ENCODE measurements at regions not wholly inside any gene's neighbourhood (a gene's known extent, or its start where the extent isn't known, plus 50 kb on each side); places are given as distances from the start of the nearest gene placed in this dataset.

- H3K4me3 Mint-ChIP-seq: no peak overlapping the region
- POLR2A ChIA-PET: no interaction called here
- no peak for ATAC-seq
Measured at GRCh38 chr4:124523816-124524215, 188.7 kb downstream of the ANKRD50 start.

DNA sequence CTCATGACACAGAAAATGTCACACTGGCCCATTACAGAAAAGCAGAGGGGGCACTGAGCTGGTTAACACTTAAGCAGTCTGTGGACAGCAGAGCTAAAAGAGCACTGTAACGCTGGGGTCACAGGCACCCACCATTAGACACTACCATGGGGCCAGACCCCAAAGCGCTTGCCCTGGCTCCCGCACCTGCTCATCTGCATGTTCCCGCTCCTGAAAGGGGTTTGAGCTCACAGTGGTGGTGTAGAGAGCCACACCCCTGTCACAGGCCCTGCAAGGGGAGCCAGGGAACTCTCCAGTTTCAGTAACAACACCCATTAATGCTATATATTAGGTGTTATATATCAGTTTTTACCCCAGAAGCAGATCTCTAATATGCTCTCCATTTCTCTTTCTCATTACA, 187.0 kb downstream of the ANKRD50 start:
- Mint-ChIP-seq H3K27ac (no peak overlapping the region), H3K27me3 (peaks cover 0 to 11% (median 0%) of the 10 kb centered on the region in 5 donors), H3K4me1 (no peaks in the 10 kb centered on the region), H3K4me3 (no peak overlapping the region), H3K9me3 (peaks cover 0 to 9% (median 0%) of the 10 kb centered on the region in 11 donors), H3K36me3 (no peaks in the 10 kb centered on the region)
- Histone ChIP-seq H3K27ac (ENCODE audit: low read depth, low read length) (no peak overlapping the region), H3K9me3 (ENCODE audit: control insufficient read depth in 2 of 3, low read length in 3 of 3) (no peaks in the 10 kb centered on the region), H3K4me1 (ENCODE audit: control insufficient read depth in 2 of 2, insufficient read depth in 2 of 2, low read length in 2 of 2) (no peaks in the 10 kb centered on the region), H3K4me3 (ENCODE audit: low read length) (no peak overlapping the region), H3K36me3 (ENCODE audit: control insufficient read depth in 2 of 3, insufficient read depth in 3 of 3, low read length in 3 of 3) (no peaks in the 10 kb centered on the region), H3K27me3 (ENCODE audit: control insufficient read depth in 2 of 2, insufficient read depth in 2 of 2, low read length in 2 of 2) (no peaks in the 10 kb centered on the region)
- ChIA-PET POLR2A (no interaction called here), CTCF (no interaction called here)
- intact Hi-C loops (cut with micrococcal nuclease): no loop called here
- DNase-seq: no peak
- ATAC-seq: no peak

More at GRCh38 chr4:124523816-124524215, 188.7 kb downstream of the ANKRD50 start:
- Histone ChIP-seq H3K4me3 (ENCODE audit: low read length) (no peak overlapping the region), H3K4me1 (ENCODE audit: control insufficient read depth in 2 of 2, insufficient read depth in 2 of 2, low read length in 2 of 2) (no peaks in the 10 kb centered on the region), H3K36me3 (ENCODE audit: control insufficient read depth in 2 of 3, insufficient read depth in 3 of 3, low read length in 3 of 3) (no peaks in the 10 kb centered on the region), H3K27me3 (ENCODE audit: control insufficient read depth in 2 of 2, insufficient read depth in 2 of 2, low read length in 2 of 2) (no peaks in the 10 kb centered on the region), H3K27ac (ENCODE audit: low read depth, low read length) (no peak overlapping the region), H3K9me3 (ENCODE audit: control insufficient read depth in 2 of 3, low read length in 3 of 3) (no peaks in the 10 kb centered on the region)
- no peak for DNase-seq
- peaks cover 0 to 11% (median 3%) of the 10 kb centered on the region in 5 donors for H3K27me3 Mint-ChIP-seq
- CTCF ChIA-PET: no interaction called here
- H3K27ac Mint-ChIP-seq: no peak overlapping the region
- H3K9me3 Mint-ChIP-seq: peaks cover 0 to 12% (median 0%) of the 10 kb centered on the region in 11 donors
- H3K36me3 Mint-ChIP-seq: no peaks in the 10 kb centered on the region
- no peaks in the 10 kb centered on the region for H3K4me1 Mint-ChIP-seq
- intact Hi-C loops (cut with micrococcal nuclease): no loop called here

DNA sequence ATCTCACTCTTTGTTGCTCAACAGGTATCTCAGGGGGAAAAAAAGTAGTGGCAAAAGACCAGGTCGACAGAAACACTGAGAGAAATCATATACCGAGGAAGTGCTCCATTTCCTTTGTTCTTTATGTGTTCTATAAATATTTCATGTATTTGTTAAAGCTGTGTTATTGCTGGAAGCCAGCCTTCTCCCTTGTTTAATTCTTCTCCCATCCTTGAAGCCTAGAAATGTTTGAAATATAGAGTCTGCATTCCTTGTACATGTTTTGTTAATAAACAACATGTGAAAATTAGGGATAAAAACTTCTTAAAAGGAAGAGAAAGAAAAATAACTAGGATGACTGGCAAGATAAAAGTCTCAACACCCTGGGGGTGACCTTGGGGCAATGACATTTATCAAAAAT, 186.2 kb downstream of the ANKRD50 start:
- no peaks in the 10 kb centered on the region for H3K27me3 ChIP-seq (ENCODE audit: control insufficient read depth in 2 of 2, insufficient read depth in 2 of 2, low read length in 2 of 2)
- ChIA-PET CTCF (no interaction called here), POLR2A (no interaction called here)
- DNase-seq (no peak), ATAC-seq (no peak)
- H3K4me3 ChIP-seq (ENCODE audit: low read length): no peak overlapping the region
- intact Hi-C loops (cut with micrococcal nuclease): no loop called here
- no peaks in the 10 kb centered on the region for H3K9me3 ChIP-seq (ENCODE audit: control insufficient read depth in 2 of 3, low read length in 3 of 3)
- Mint-ChIP-seq H3K4me3 (no peak overlapping the region), H3K36me3 (no peaks in the 10 kb centered on the region), H3K27ac (no peak overlapping the region), H3K4me1 (no peaks in the 10 kb centered on the region), H3K9me3 (peaks cover 0 to 8% (median 0%) of the 10 kb centered on the region in 11 donors), H3K27me3 (peaks cover 0 to 10% (median 0%) of the 10 kb centered on the region in 5 donors)
- H3K27ac ChIP-seq (ENCODE audit: low read depth, low read length): no peak overlapping the region
- H3K36me3 ChIP-seq (ENCODE audit: control insufficient read depth in 2 of 3, insufficient read depth in 3 of 3, low read length in 3 of 3): no peaks in the 10 kb centered on the region
- H3K4me1 ChIP-seq (ENCODE audit: control insufficient read depth in 2 of 2, insufficient read depth in 2 of 2, low read length in 2 of 2): no peaks in the 10 kb centered on the region

GRCh38 chr4:124526769-124527168, 185.8 kb downstream of the ANKRD50 start:
- Histone ChIP-seq H3K4me1 (ENCODE audit: control insufficient read depth in 2 of 2, insufficient read depth in 2 of 2, low read length in 2 of 2) (no peaks in the 10 kb centered on the region), H3K27ac (ENCODE audit: low read depth, low read length) (no peak overlapping the region), H3K36me3 (ENCODE audit: control insufficient read depth in 2 of 3, insufficient read depth in 3 of 3, low read length in 3 of 3) (no peaks in the 10 kb centered on the region), H3K9me3 (ENCODE audit: control insufficient read depth in 2 of 3, low read length in 3 of 3) (no peaks in the 10 kb centered on the region), H3K4me3 (ENCODE audit: low read length) (no peak overlapping the region), H3K27me3 (ENCODE audit: control insufficient read depth in 2 of 2, insufficient read depth in 2 of 2, low read length in 2 of 2) (no peaks in the 10 kb centered on the region)
- DNase-seq: no peak
- Mint-ChIP-seq H3K27me3 (peaks cover 0 to 5% (median 0%) of the 10 kb centered on the region in 5 donors), H3K27ac (no peak overlapping the region), H3K4me3 (no peak overlapping the region), H3K36me3 (no peaks in the 10 kb centered on the region), H3K4me1 (no peaks in the 10 kb centered on the region), H3K9me3 (peaks cover 0 to 8% (median 0%) of the 10 kb centered on the region in 11 donors)
- ATAC-seq: no peak
- ChIA-PET POLR2A (no interaction called here), CTCF (no interaction called here)
- intact Hi-C loops (cut with micrococcal nuclease): no loop called here

DNA sequence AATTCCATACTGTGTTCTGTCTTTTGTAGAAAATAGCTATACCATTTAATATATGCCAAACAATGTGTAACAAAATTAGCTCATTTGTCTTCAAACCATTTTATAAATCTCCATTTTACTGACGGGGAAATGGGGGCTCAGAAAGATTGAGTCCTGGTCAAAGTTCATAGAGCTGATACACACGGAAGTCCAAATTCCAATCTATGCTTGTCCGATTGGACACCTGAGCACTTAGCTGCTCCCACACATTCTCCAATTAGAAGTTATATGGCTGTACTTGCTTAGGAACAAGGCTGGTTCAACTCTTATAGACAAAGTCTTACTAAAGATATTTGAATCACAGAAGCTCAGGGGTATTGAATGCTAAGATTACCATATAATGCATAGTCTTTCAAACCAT, 185.2 kb downstream of the ANKRD50 start:
- Histone ChIP-seq H3K9me3 (ENCODE audit: control insufficient read depth in 2 of 3, low read length in 3 of 3) (no peaks in the 10 kb centered on the region), H3K27ac (ENCODE audit: low read depth, low read length) (no peak overlapping the region), H3K27me3 (ENCODE audit: control insufficient read depth in 2 of 2, insufficient read depth in 2 of 2, low read length in 2 of 2) (no peaks in the 10 kb centered on the region), H3K4me3 (ENCODE audit: low read length) (no peak overlapping the region), H3K36me3 (ENCODE audit: control insufficient read depth in 2 of 3, insufficient read depth in 3 of 3, low read length in 3 of 3) (no peaks in the 10 kb centered on the region), H3K4me1 (ENCODE audit: control insufficient read depth in 2 of 2, insufficient read depth in 2 of 2, low read length in 2 of 2) (no peaks in the 10 kb centered on the region)
- H3K4me1 Mint-ChIP-seq: no peaks in the 10 kb centered on the region
- H3K4me3 Mint-ChIP-seq: no peak overlapping the region
- H3K9me3 Mint-ChIP-seq: peaks cover 0 to 7% (median 0%) of the 10 kb centered on the region in 11 donors
- CTCF ChIA-PET: no interaction called here
- DNase-seq (no peak), ATAC-seq (no peak)
- intact Hi-C loops (cut with micrococcal nuclease): no loop called here
- H3K27ac Mint-ChIP-seq: no peak overlapping the region
- peaks cover 0 to 5% (median 0%) of the 10 kb centered on the region in 5 donors for H3K27me3 Mint-ChIP-seq
- H3K36me3 Mint-ChIP-seq: no peaks in the 10 kb centered on the region
- POLR2A ChIA-PET: no interaction called here

- Mint-ChIP-seq H3K27me3 (peaks cover 0 to 5% (median 0%) of the 10 kb centered on the region in 5 donors), H3K9me3 (peaks cover 0 to 5% (median 0%) of the 10 kb centered on the region in 11 donors), H3K4me1 (no peaks in the 10 kb centered on the region), H3K36me3 (no peaks in the 10 kb centered on the region), H3K27ac (no peak overlapping the region), H3K4me3 (no peak overlapping the region)
- Histone ChIP-seq H3K4me1 (ENCODE audit: control insufficient read depth in 2 of 2, insufficient read depth in 2 of 2, low read length in 2 of 2) (no peaks in the 10 kb centered on the region), H3K9me3 (ENCODE audit: control insufficient read depth in 2 of 3, low read length in 3 of 3) (no peaks in the 10 kb centered on the region), H3K27me3 (ENCODE audit: control insufficient read depth in 2 of 2, insufficient read depth in 2 of 2, low read length in 2 of 2) (no peaks in the 10 kb centered on the region), H3K36me3 (ENCODE audit: control insufficient read depth in 2 of 3, insufficient read depth in 3 of 3, low read length in 3 of 3) (no peaks in the 10 kb centered on the region), H3K27ac (ENCODE audit: low read depth, low read length) (no peak overlapping the region), H3K4me3 (ENCODE audit: low read length) (no peak overlapping the region)
- POLR2A ChIA-PET: no interaction called here
- no peak for ATAC-seq
- intact Hi-C loops (cut with micrococcal nuclease): no loop called here
- DNase-seq: no peak
- CTCF ChIA-PET: no interaction called here
Measured at GRCh38 chr4:124529131-124529530, 183.4 kb downstream of the ANKRD50 start.

DNA sequence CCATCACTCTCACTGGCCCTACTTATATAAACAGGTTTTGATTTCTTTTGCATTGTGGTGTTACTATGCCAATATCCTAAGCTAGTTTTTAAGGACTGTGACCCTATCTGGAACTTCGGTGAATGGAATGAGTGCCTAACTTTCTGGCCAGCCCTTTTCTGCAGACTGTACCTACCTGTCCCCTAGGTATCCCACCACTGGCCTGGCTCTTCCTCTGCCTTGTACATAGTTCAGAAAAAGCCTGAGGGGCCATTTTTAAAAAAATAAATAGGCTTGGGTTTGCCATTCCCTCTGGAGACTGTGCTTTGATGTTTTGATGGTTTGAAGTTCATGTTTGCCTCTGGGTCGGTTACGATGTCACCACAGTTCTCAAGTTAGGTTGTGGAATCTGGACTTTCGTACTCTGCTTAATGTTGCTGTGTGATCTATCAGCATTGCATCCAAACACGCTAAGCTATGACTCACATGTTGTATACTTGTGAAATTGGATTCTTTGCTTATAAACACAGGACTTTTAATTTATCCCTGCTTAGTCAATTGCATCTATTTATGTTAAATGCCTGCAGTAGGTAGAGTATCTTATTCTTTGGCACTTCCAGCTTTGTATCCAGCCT, 182.0 kb downstream of the ANKRD50 start:
- H3K27ac Mint-ChIP-seq: no peak overlapping the region
- Histone ChIP-seq H3K27ac (ENCODE audit: low read depth, low read length) (no peak overlapping the region), H3K27me3 (ENCODE audit: control insufficient read depth in 2 of 2, insufficient read depth in 2 of 2, low read length in 2 of 2) (no peaks in the 10 kb centered on the region), H3K4me3 (ENCODE audit: low read length) (no peak overlapping the region), H3K9me3 (ENCODE audit: control insufficient read depth in 2 of 3, low read length in 3 of 3) (no peaks in the 10 kb centered on the region), H3K4me1 (ENCODE audit: control insufficient read depth in 2 of 2, insufficient read depth in 2 of 2, low read length in 2 of 2) (no peaks in the 10 kb centered on the region), H3K36me3 (ENCODE audit: control insufficient read depth in 2 of 3, insufficient read depth in 3 of 3, low read length in 3 of 3) (no peaks in the 10 kb centered on the region)
- no peak for ATAC-seq
- H3K4me3 Mint-ChIP-seq: no peak overlapping the region
- POLR2A ChIA-PET: no interaction called here
- no peaks in the 10 kb centered on the region for H3K4me1 Mint-ChIP-seq
- H3K9me3 Mint-ChIP-seq: peaks cover 0 to 4% (median 0%) of the 10 kb centered on the region in 11 donors
- DNase-seq: no peak
- CTCF ChIA-PET: no interaction called here
- intact Hi-C loops (cut with micrococcal nuclease): no loop called here
- peaks cover 0 to 5% (median 0%) of the 10 kb centered on the region in 5 donors for H3K27me3 Mint-ChIP-seq
- no peaks in the 10 kb centered on the region for H3K36me3 Mint-ChIP-seq

All from naive thymus-derived CD4-positive, alpha-beta T cell (primary cell).